Cardiac fibroblast (primary cell): ENCODE measurements at regions not wholly inside any gene's neighbourhood (a gene's known extent, or its start where the extent isn't known, plus 50 kb on each side); places are given as distances from the start of the nearest gene placed in this dataset.

ENCODE experiments used
- DNase-seq, 2 donors: peaks; one replicate each; pipeline versions ENCODE4 v3.0.0 to v3.0.0-alpha.2; 2010; ENCODE audit warnings: low read depth in 2 of 2
- H3K4me3 ChIP-seq, 2 donors: replicated peaks in 1 of 2; 1 replicate in 1 of 2; 2 replicates in 1 of 2; pipeline ENCODE4 v1.5.1; 2011; ENCODE audit warnings: low read depth in 2 of 2, low read length in 2 of 2, mild to moderate bottlenecking in 2 of 2, moderate library complexity in 1 of 2
- TF ChIP-seq, protein P1 (sequence below): IDR thresholded peaks from one replicate; pipeline ENCODE4 v1.5.1; 2011; ENCODE audit warnings: low read depth, mild to moderate bottlenecking, low read length, inconsistent platforms

DNA sequence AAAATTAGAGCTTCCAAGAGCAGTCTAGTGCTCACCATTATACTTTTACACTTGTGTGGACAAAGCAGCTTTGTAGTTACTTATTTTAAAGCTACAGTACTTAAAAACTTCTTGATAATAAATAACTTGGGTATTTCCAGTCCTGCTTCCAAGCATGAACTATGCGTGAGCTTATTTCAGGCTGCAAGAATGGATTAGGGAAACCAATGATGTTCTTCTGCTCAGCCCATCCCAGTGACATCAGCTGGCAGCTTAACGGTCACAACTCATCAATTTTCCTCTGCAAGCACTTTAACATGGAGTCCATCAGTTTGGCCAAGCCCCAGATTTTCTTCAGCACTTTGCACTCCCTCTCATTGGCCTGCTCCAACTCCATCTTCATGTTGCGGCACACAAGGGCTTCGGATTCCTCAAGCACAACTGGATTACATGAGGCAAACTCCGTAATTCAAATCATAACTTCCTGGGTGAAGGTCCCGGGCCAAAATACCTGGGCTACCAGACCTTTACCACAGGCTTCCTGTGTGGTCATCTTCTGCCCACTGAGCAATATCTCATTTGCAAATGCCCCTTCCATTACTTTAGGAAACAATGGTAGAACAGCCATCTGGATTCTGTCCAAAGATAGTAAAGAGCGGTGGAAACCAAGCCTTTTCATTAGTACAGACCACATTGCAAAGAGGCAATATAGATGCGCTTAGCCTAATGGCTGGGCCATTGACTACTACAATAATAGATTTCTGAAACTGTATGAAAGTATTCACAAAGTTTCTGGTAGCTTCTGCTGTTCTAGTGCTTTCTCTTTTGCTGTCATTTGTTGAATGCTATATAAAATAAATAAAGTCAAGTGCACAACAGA, 87.5 kb upstream of the DAZL start:
- no peak for DNase-seq
- TF ChIP-seq, protein P1, sequence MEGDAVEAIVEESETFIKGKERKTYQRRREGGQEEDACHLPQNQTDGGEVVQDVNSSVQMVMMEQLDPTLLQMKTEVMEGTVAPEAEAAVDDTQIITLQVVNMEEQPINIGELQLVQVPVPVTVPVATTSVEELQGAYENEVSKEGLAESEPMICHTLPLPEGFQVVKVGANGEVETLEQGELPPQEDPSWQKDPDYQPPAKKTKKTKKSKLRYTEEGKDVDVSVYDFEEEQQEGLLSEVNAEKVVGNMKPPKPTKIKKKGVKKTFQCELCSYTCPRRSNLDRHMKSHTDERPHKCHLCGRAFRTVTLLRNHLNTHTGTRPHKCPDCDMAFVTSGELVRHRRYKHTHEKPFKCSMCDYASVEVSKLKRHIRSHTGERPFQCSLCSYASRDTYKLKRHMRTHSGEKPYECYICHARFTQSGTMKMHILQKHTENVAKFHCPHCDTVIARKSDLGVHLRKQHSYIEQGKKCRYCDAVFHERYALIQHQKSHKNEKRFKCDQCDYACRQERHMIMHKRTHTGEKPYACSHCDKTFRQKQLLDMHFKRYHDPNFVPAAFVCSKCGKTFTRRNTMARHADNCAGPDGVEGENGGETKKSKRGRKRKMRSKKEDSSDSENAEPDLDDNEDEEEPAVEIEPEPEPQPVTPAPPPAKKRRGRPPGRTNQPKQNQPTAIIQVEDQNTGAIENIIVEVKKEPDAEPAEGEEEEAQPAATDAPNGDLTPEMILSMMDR: no peak
- H3K4me3 ChIP-seq: no peak overlapping the region

DNA sequence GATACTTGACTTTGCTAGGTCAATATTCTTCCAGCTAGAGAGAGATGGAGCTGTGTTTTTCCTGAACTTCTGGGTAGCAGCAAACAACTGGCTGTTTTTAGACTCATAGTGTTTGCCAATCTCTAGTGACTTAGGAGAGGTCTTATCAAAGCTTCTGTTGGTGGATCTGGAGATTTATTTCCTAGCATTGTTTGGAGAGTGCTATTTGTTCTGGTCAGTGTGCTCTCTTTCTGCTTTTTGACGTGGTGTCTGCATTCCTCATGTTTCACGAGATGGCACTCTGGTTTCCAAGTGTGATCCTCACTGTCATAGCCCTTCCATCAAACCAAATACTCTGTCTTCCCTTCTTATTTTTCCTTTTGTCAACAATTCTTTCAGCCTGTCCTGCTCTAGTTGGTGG, 88.6 kb upstream of the DAZL start:
- TF ChIP-seq, protein P1: no peak
- DNase-seq: peak in 1 of 2 donors; percentile 10
- H3K4me3 ChIP-seq: no peak overlapping the region

DNA sequence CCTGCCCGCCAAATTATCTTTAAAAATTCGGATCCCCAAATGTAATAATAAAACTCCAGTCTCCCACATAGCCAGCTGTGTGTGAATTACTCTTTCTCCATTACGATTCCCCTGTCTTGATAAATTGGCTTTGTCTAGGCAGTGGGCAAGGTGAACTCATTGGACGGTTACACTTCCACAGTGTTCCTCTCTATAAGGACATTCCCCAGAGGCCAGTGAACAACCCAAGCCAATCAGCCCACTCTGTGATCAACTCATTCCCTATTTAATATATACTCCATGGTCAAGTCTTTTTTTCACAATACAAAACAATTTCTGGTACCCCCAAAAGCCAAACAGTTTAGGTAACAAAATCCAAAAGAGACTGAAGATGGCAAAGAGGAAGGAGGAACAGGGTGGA, 90.5 kb upstream of the DAZL start:
- TF ChIP-seq, protein P1: no peak
- no peak overlapping the region for H3K4me3 ChIP-seq

DNA sequence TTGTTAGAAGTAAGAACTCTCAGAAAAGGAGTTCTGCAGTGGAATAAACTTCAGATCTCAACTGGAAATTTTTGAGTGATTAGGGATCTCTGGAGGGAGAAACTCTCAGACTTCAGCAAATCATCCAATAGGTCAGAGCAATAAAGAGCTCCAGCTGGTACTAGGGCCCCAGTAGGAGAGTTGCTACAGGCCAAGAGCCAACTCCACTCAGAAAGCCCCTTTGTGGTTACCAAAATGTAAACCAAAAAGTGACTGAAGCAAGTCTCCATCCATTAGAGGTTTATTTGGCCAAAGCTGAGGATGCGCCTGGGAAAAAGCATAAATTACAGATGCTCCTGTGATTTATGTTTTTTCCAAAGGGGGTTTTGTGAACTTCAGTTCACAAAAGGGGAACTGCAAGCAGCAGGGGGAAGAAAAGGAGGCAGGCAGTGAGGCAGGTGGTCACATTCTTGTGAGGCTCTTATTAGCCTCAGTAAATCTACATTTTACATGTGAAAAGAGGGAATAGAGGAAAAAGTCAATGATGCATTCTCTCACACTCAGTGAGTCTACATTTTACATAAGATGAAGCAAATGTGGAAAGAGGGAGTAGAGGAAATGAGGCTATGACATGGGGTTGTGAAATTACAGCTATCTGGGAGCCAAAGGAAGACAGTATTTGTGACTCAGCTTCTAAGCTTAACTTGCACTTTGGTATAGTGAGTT, 92.4 kb upstream of the DAZL start:
- TF ChIP-seq, protein P1: no peak
- H3K4me3 ChIP-seq: no peak overlapping the region
- DNase-seq: peak; percentile 73 to 87

More for the DNA sequence above, 90.5 kb upstream of the DAZL start:
- DNase-seq: no peak

DNA sequence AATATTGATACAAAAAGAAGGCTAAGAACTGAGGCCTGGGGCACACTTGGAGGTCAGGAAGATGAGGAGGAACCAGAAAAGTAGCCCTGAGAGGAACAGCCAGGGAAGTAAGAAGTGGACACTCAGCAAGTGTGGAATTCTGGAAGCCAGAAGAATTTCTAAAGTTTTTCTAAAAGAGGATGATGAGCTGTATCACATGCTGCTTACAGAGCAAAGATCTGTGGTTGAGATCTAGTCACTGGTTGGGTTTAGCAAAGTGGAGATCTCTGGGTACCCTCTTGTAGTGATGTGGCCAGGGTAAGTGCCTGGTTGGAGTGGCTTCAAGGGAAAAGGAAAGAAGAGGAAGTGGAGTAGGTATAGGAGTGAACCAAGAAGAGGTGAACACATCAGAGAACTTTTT, 95.4 kb upstream of the DAZL start:
- TF ChIP-seq, protein P1: no peak
- no peak for DNase-seq
- H3K4me3 ChIP-seq: no peak overlapping the region

DNA sequence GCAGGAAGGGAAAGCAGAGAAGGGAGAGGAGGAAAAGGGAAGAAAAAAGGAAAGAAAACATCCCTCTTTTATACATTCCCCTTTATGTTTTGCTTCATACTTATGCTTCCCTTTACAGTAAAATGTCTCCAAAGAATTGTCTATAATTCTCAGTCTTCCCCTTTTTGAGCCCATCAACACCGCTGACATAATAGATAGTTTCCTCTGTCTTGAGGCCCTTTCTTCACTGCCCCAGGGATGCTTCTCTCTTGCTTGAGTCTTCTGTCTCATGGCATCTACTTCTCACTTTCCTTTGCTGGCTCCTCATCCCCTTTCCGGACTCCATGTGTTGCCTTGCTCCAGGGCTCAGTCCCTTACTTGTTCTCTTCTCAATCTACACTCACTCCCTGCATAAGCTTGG, 99.7 kb upstream of the DAZL start:
- no peak overlapping the region for H3K4me3 ChIP-seq
- no peak for DNase-seq
- TF ChIP-seq, protein P1: no peak
